IMR-90 (cell line): ENCODE measurements at regions not wholly inside any gene's neighbourhood (a gene's known extent, or its start where the extent isn't known, plus 50 kb on each side); places are given as distances from the start of the nearest gene placed in this dataset.

ENCODE experiments used
- ATAC-seq: fragments of 200-7000 bp; cut with Tn5 transposase; 2 replicates; pipeline ENCODE4 v1.9.1; 2020; ENCODE audit warnings: low read depth, mild to moderate bottlenecking, moderate library complexity
- BruUV-seq: library from RNA; stranded (reverse); fragments of 400-500 nt; replicated peaks from 2 replicates; lab custom pipeline; 2021; lab: Mats Ljungman, UMichigan
- CTCF ChIA-PET: fragments of 300-600 bp; formaldehyde crosslinking; extraction: SDS; loops from one replicate; lab custom pipeline; 2021; ENCODE audit warnings: antibody characterized with exemption; lab: Yijun Ruan, JAX
- POLR2A ChIA-PET: fragments of 300-600 bp; sonication (Branson Sonifier 250); formaldehyde crosslinking; loops from one replicate; lab custom pipeline; 2022; ENCODE audit warnings: antibody characterized with exemption; ENCODE audit not compliant: unreplicated experiment; lab: Charles Lee
- DNase-seq: peaks from one replicate; pipeline ENCODE4 v3.0.0; 2013
- H2AFZ ChIP-seq: replicated peaks from 2 replicates; pipeline ENCODE3; 2013; ENCODE audit warnings: low read length, mild to moderate bottlenecking; ENCODE audit not compliant: poor library complexity
- H2AK5ac ChIP-seq: 2 replicates; pipeline ENCODE4 v1.6.1; 2013; ENCODE audit warnings: low read depth, low read length, inconsistent platforms
- H2AK9ac ChIP-seq: replicated peaks from 2 replicates; pipeline ENCODE3; 2013; ENCODE audit warnings: mild to moderate bottlenecking, low read depth, low read length, moderate library complexity; ENCODE audit not compliant: poor library complexity
- H2BK120ac ChIP-seq: 2 replicates; pipeline ENCODE4 v1.6.1; 2013; ENCODE audit warnings: low read depth, low read length, inconsistent platforms
- H2BK15ac ChIP-seq: 3 replicates; pipeline ENCODE4 v1.6.1; 2013; ENCODE audit warnings: low read depth, low read length, inconsistent platforms
- H2BK20ac ChIP-seq: 2 replicates; pipeline ENCODE4 v1.6.1; 2013; ENCODE audit warnings: low read depth, mild to moderate bottlenecking, inconsistent platforms, low read length, moderate library complexity
- H2BK5ac ChIP-seq: 2 replicates; pipeline ENCODE4 v1.6.1; 2013; ENCODE audit warnings: mild to moderate bottlenecking, low read depth, low read length, inconsistent platforms; ENCODE audit not compliant: poor library complexity, severe bottlenecking
- H3K14ac ChIP-seq: replicated peaks from 2 replicates; pipeline ENCODE4 v1.6.1; 2013; ENCODE audit warnings: low read depth, low read length, inconsistent platforms
- H3K18ac ChIP-seq: 2 replicates; pipeline ENCODE4 v1.6.1; 2013; ENCODE audit warnings: low read depth, low read length, control low read depth
- H3K23ac ChIP-seq: 2 replicates; pipeline ENCODE4 v1.6.1; 2013; ENCODE audit warnings: low read depth, low read length, inconsistent platforms
- H3K27ac ChIP-seq: 2 replicates; pipeline ENCODE4 v1.5.1; 2013; ENCODE audit warnings: mild to moderate bottlenecking, control low read depth, low read length; ENCODE audit not compliant: insufficient read depth
- H3K27me3 ChIP-seq: 2 replicates; pipeline ENCODE4 v1.6.1; 2013; ENCODE audit warnings: low read length; ENCODE audit not compliant: control insufficient read depth, insufficient read depth
- H3K36me3 ChIP-seq: 2 replicates; pipeline ENCODE4 v1.6.1; 2013; ENCODE audit warnings: low read length, mixed read lengths; ENCODE audit not compliant: control insufficient read depth, insufficient read depth
- H3K4ac ChIP-seq: 2 replicates; pipeline ENCODE4 v1.6.1; 2013; ENCODE audit warnings: low read depth, low read length, inconsistent platforms
- H3K4me1 ChIP-seq: 2 replicates; pipeline ENCODE4 v1.6.1; 2013; ENCODE audit warnings: low read length, mixed read lengths; ENCODE audit not compliant: control insufficient read depth, insufficient read depth
- H3K4me2 ChIP-seq: 2 replicates; pipeline ENCODE4 v1.6.1; 2013; ENCODE audit warnings: low read depth, mild to moderate bottlenecking, control low read depth, low read length, moderate library complexity
- H3K4me3 ChIP-seq: 2 replicates; pipeline ENCODE4 v1.5.1; 2013; ENCODE audit warnings: low read depth, mild to moderate bottlenecking, control low read depth, low read length, moderate library complexity; ENCODE audit not compliant: insufficient read depth
- H3K56ac ChIP-seq: 2 replicates; pipeline ENCODE4 v1.6.1; 2013; ENCODE audit warnings: low read length, inconsistent platforms; ENCODE audit not compliant: insufficient read depth; ENCODE audit errors: extremely low read depth
- H3K79me1 ChIP-seq, 2 experiments: 2 replicates each; pipeline ENCODE4 v1.6.1; 2013; ENCODE audit warnings: low read length in 2 of 2, inconsistent platforms in 1 of 2, low read depth in 1 of 2
- H3K9ac ChIP-seq: 2 replicates; pipeline ENCODE4 v1.6.1; 2013; ENCODE audit warnings: low read depth, low read length, control low read depth
- H3K9me1 ChIP-seq: 2 replicates; pipeline ENCODE4 v1.6.1; 2013; ENCODE audit warnings: low read length, inconsistent platforms; ENCODE audit not compliant: insufficient read depth
- H3K9me3 ChIP-seq: 2 replicates; pipeline ENCODE4 v1.6.1; 2013; ENCODE audit warnings: low read length; ENCODE audit not compliant: control insufficient read depth, insufficient read depth
- H4K20me1 ChIP-seq: 2 replicates; pipeline ENCODE4 v1.6.1; 2013; ENCODE audit warnings: low read length, inconsistent platforms; ENCODE audit not compliant: insufficient read depth
- H4K5ac ChIP-seq: 2 replicates; pipeline ENCODE4 v1.6.1; 2013; ENCODE audit warnings: mild to moderate bottlenecking, low read depth, low read length, control low read depth
- H4K8ac ChIP-seq, 2 experiments: 2 replicates each; pipeline ENCODE4 v1.6.1; 2013; ENCODE audit warnings: low read depth in 2 of 2, low read length in 2 of 2, control low read depth in 1 of 2, inconsistent platforms in 1 of 2
- H4K91ac ChIP-seq: 2 replicates; pipeline ENCODE4 v1.6.1; 2013; ENCODE audit warnings: low read depth, low read length, inconsistent platforms; ENCODE audit not compliant: insufficient read depth
- BHLHE40 ChIP-seq: fragments of 150-350 bp; IDR thresholded peaks from 2 replicates; pipeline ENCODE4 v1.6.1; 2016; ENCODE audit warnings: mild to moderate bottlenecking, low read depth, low read length
- CHD1 ChIP-seq: IDR thresholded peaks from 2 replicates; pipeline ENCODE4 v1.6.1; 2012; ENCODE audit warnings: low read depth, low read length, improper control_type of control experiment
- CTCF ChIP-seq: conservative IDR thresholded peaks from 2 replicates; pipeline ENCODE4 v1.5.1; 2012; ENCODE audit warnings: mild to moderate bottlenecking, low read depth, low read length, improper control_type of control experiment
- FOS ChIP-seq: fragments of 150-350 bp; IDR thresholded peaks from 2 replicates; pipeline ENCODE4 v1.6.1; 2016; ENCODE audit warnings: low read depth, low read length
- MXI1 ChIP-seq: IDR thresholded peaks from 2 replicates; pipeline ENCODE4 v1.6.1; 2012; ENCODE audit warnings: low read depth, mild to moderate bottlenecking, low read length, moderate library complexity, borderline replicate concordance
- NFE2L2 ChIP-seq: fragments of 150-350 bp; IDR thresholded peaks from 2 replicates; pipeline ENCODE4 v1.6.1; 2016; ENCODE audit warnings: low read depth, mild to moderate bottlenecking, low read length
- RAD21 ChIP-seq: IDR thresholded peaks from 2 replicates; pipeline ENCODE4 v1.6.1; 2012; ENCODE audit warnings: low read length, improper control_type of control experiment
- RCOR1 ChIP-seq: IDR thresholded peaks from 2 replicates; pipeline ENCODE4 v1.6.1; 2012; ENCODE audit warnings: mild to moderate bottlenecking, low read length, improper control_type of control experiment; ENCODE audit not compliant: insufficient replicate concordance
- RFX5 ChIP-seq: IDR thresholded peaks from 2 replicates; pipeline ENCODE4 v1.8.0; 2012; ENCODE audit warnings: low read depth, mild to moderate bottlenecking, low read length, moderate library complexity
- WGBS, 2 experiments: methylation state at CpG; one replicate each; pipeline versions ENCODE4 v1.1.5 to v1.1.7; 2013; ENCODE audit warnings: missing lambda C conversion rate in 2 of 2; ENCODE audit not compliant: insufficient read length in 1 of 2; ENCODE audit errors: extremely low coverage in 2 of 2; 5-methylcytosine and 5-hydroxymethylcytosine counted together
- dilution Hi-C: fragments of 300-500 bp; cut with HindIII; formaldehyde crosslinking; loops from one replicate; pipeline ENCODE4 v1.14.3; 2018; ENCODE audit warnings: low sequenced_read_pairs; ENCODE audit not compliant: unreplicated experiment
- in situ Hi-C: fragments of 300-500 bp; cut with MboI; formaldehyde crosslinking; loops from 3 replicates; pipeline ENCODE4 v1.14.3; 2019; ENCODE audit warnings: low sequenced_read_pairs, inconsistent platforms, mixed read lengths
- intact Hi-C: fragments of 100-400 bp; cut with micrococcal nuclease; formaldehyde crosslinking; loops from 2 replicates; pipeline ENCODE4 v1.10.0; 2022
- TF ChIP-seq, protein P1 (sequence below): fragments of 150-350 bp; IDR thresholded peaks from 2 replicates; pipeline ENCODE4 v1.6.1; 2016; ENCODE audit warnings: low read depth, mild to moderate bottlenecking, low read length, moderate library complexity, borderline replicate concordance

DNA sequence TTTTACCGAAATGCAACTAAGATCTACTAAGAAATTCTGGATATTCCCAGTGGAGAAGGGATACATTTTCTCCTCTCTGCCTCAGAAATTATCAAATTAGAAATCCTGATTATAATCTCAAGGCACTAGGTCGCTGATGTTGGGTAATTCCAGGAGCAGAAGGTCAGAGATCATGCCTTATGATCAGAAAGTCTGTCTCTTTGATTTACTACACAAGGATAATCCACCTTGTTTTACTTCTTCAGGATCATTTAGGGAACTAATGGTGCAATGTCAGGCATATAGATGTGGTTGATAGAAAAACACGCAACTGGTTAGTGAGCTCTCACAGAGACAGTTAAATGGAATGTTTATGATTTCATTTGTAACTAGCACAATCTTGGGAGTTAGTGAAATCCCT lies 1069.7 kb downstream of the STIM2 start:
- Histone ChIP-seq H2BK5ac (no peak overlapping the region), H3K14ac (no peak overlapping the region), H3K9ac (no peak overlapping the region), H3K56ac (no peak overlapping the region), H3K36me3 (no peaks in the 10 kb centered on the region), H3K4me2 (no peak overlapping the region), H3K4ac (no peak overlapping the region), H3K4me3 (no peak overlapping the region), H3K9me1 (no peaks in the 10 kb centered on the region), H3K9me3 (no peaks in the 10 kb centered on the region), H2BK15ac (no peak overlapping the region), H2AFZ (no peak overlapping the region), H3K18ac (no peak overlapping the region), H3K4me1 (no peaks in the 10 kb centered on the region), H3K27me3 (no peaks in the 10 kb centered on the region), H4K5ac (no peak overlapping the region), H4K8ac (no peak overlapping the region), H3K23ac (no peak overlapping the region), H2BK20ac (no peak overlapping the region), H3K27ac (no peak overlapping the region), H4K20me1 (no peaks in the 10 kb centered on the region), H2BK120ac (no peak overlapping the region), H2AK5ac (no peak overlapping the region), H4K91ac (no peak overlapping the region), H2AK9ac (no peak overlapping the region), H3K79me1 (no peaks in the 10 kb centered on the region)
- no CpG with 5 or more reads among the region's 3 CpGs for WGBS, 2 experiments
- ATAC-seq (no peak), DNase-seq (no peak)
- intact Hi-C loops: no loop called here
- ChIA-PET CTCF (no interaction called here), POLR2A (no interaction called here)
- BruUV-seq: no TSS peak
- dilution Hi-C loops: no loop called here
- in situ Hi-C loops: no loop called here
- no peak for TF ChIP-seq BHLHE40
- TF ChIP-seq RAD21: no peak
- TF ChIP-seq CTCF: no peak
- TF ChIP-seq MXI1: no peak
- TF ChIP-seq RCOR1: no peak
- TF ChIP-seq RFX5: no peak
- no peak for TF ChIP-seq FOS
- TF ChIP-seq CHD1: no peak
- TF ChIP-seq, protein P1, sequence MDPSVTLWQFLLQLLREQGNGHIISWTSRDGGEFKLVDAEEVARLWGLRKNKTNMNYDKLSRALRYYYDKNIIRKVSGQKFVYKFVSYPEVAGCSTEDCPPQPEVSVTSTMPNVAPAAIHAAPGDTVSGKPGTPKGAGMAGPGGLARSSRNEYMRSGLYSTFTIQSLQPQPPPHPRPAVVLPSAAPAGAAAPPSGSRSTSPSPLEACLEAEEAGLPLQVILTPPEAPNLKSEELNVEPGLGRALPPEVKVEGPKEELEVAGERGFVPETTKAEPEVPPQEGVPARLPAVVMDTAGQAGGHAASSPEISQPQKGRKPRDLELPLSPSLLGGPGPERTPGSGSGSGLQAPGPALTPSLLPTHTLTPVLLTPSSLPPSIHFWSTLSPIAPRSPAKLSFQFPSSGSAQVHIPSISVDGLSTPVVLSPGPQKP: no peak
- TF ChIP-seq NFE2L2: no peak
